ENCODE measurements at regions not wholly inside any gene's neighbourhood (a gene's known extent, or its start where the extent isn't known, plus 50 kb on each side); places are given as distances from the start of the nearest gene placed in this dataset.

GRCh38 chr13:82116422-82116989 lies 1765.8 kb downstream of the SLITRK1 start:
- in situ Hi-C loops (cut with HindIII; ENCODE audit: low pct_ligation_motif_present, low sequenced_read_pairs): no loop called here
- H3K27ac ChIP-seq: no peak overlapping the region
- H3K27me3 ChIP-seq (replicated peaks): no peaks in the 10 kb centered on the region
- no peaks in the 10 kb centered on the region for H3K36me3 ChIP-seq (replicated peaks)
- no peak for DNase-seq
- no peak overlapping the region for H3K4me3 ChIP-seq (ENCODE audit: low read depth, low read length)
- no peak for TF ChIP-seq CTCF (IDR thresholded peaks at IDR 0.05; ENCODE audit: low read depth, low read length, missing control alignments)

GRCh38 chr13:82115391-82115790 lies 1766.9 kb downstream of the SLITRK1 start:
- no peak for TF ChIP-seq CTCF (IDR thresholded peaks at IDR 0.05; ENCODE audit: low read depth, low read length, missing control alignments)
- in situ Hi-C loops (cut with HindIII; ENCODE audit: low pct_ligation_motif_present, low sequenced_read_pairs): no loop called here
- no peak overlapping the region for H3K4me3 ChIP-seq (ENCODE audit: low read depth, low read length)
- no peak for DNase-seq
- no peaks in the 10 kb centered on the region for H3K36me3 ChIP-seq (replicated peaks)
- no peaks in the 10 kb centered on the region for H3K27me3 ChIP-seq (replicated peaks)
- no peak overlapping the region for H3K27ac ChIP-seq

- no peaks in the 10 kb centered on the region for H3K27me3 ChIP-seq (replicated peaks)
- H3K4me3 ChIP-seq (ENCODE audit: low read depth, low read length): no peak overlapping the region
- no peak overlapping the region for H3K27ac ChIP-seq
- H3K36me3 ChIP-seq (replicated peaks): no peaks in the 10 kb centered on the region
- no peak for TF ChIP-seq CTCF (IDR thresholded peaks at IDR 0.05; ENCODE audit: low read depth, low read length, missing control alignments)
- in situ Hi-C loops (cut with HindIII; ENCODE audit: low pct_ligation_motif_present, low sequenced_read_pairs): no loop called here
- no peak for DNase-seq
These were observed 1755.3 kb upstream of the SPRY2 start for GRCh38 chr13:82096256-82096655.

GRCh38 chr13:82092312-82092711 lies 1751.4 kb upstream of the SPRY2 start:
- in situ Hi-C loops (cut with HindIII; ENCODE audit: low pct_ligation_motif_present, low sequenced_read_pairs): no loop called here
- Histone ChIP-seq H3K27ac (no peak overlapping the region), H3K4me3 (ENCODE audit: low read depth, low read length) (no peak overlapping the region), H3K27me3 (replicated peaks) (no peaks in the 10 kb centered on the region), H3K36me3 (replicated peaks) (no peaks in the 10 kb centered on the region)
- TF ChIP-seq CTCF (IDR thresholded peaks at IDR 0.05; ENCODE audit: low read depth, low read length, missing control alignments): no peak
- no peak for DNase-seq

GRCh38 chr13:82088781-82089180 lies 1747.9 kb upstream of the SPRY2 start:
- Histone ChIP-seq H3K27me3 (replicated peaks) (no peaks in the 10 kb centered on the region), H3K36me3 (replicated peaks) (no peaks in the 10 kb centered on the region), H3K4me3 (ENCODE audit: low read depth, low read length) (no peak overlapping the region), H3K27ac (no peak overlapping the region)
- DNase-seq: no peak
- in situ Hi-C loops (cut with HindIII; ENCODE audit: low pct_ligation_motif_present, low sequenced_read_pairs): no loop called here
- no peak for TF ChIP-seq CTCF (IDR thresholded peaks at IDR 0.05; ENCODE audit: low read depth, low read length, missing control alignments)

GRCh38 chr13:82076496-82076895 lies 1735.6 kb upstream of the SPRY2 start:
- TF ChIP-seq CTCF (IDR thresholded peaks at IDR 0.05; ENCODE audit: low read depth, low read length, missing control alignments): no peak
- Histone ChIP-seq H3K27ac (no peak overlapping the region), H3K4me3 (ENCODE audit: low read depth, low read length) (no peak overlapping the region), H3K27me3 (replicated peaks) (no peaks in the 10 kb centered on the region), H3K36me3 (replicated peaks) (no peaks in the 10 kb centered on the region)
- in situ Hi-C loops (cut with HindIII; ENCODE audit: low pct_ligation_motif_present, low sequenced_read_pairs): no loop called here
- DNase-seq: no peak
